ENCODE measurements at regions not wholly inside any gene's neighbourhood (a gene's known extent, or its start where the extent isn't known, plus 50 kb on each side); places are given as distances from the start of the nearest gene placed in this dataset.

DNA sequence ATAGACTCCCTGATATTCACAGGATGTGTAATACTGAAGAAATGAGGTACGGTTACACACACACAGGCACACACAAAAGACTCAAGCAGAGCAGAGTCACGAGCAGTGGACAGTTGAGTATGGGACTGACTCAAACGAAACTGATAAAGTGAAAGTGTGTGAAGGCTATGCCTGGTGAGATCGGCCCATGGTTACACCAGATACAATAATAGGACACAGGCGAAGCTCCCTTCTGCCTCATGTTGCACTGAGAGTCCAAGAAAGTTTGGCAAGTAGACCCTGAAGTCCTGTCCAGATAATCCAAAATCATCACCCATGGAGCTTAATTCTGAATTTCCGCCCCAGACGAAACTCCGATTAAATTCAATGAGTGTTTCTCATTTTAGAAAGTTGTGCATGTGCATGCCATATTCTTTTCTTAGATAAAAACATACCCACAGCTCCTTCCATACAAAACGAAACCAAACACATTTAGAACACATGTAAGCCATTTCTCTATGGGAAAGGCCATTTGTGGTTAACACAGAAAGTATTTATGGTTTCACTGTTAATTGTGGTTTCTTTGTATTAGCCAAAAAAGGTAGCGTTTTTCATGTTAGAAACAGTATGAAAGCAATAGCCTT, 567.6 kb downstream of the PLCL1 start:
- no peak overlapping the region for H3K4me3 ChIP-seq
- ATAC-seq, result no peak

DNA sequence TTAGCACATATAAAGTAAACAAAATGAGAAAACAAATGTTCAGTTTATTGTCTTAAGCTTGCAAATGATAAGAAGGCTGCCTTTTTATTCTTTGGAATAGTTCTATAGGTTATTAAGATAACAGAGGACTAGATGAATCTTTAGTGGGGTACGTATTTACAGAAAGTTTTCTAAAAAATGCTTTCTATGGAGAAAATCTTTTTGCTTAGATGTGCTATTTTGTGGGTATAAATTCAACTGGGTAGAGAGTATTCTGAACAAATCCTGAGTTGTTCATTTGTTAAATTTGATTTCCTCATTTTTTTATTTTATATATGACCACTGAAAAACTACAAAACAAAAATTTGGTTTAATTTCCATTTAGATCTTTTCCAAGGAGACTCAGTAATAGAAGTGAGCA, 566.9 kb downstream of the PLCL1 start:
- Histone ChIP-seq H3K27ac (no peak overlapping the region), H3K4me3 (no peak overlapping the region), H3K36me3 (no peaks in the 10 kb centered on the region), H3K9me3 (no peaks in the 10 kb centered on the region), H3K4me1 (no peaks in the 10 kb centered on the region), H3K27me3 (no peaks in the 10 kb centered on the region)
- intact Hi-C loops (cut with DNase I), result no loop called here
- ATAC-seq (no peak), DNase-seq (no peak)
- TF ChIP-seq, protein P1, sequence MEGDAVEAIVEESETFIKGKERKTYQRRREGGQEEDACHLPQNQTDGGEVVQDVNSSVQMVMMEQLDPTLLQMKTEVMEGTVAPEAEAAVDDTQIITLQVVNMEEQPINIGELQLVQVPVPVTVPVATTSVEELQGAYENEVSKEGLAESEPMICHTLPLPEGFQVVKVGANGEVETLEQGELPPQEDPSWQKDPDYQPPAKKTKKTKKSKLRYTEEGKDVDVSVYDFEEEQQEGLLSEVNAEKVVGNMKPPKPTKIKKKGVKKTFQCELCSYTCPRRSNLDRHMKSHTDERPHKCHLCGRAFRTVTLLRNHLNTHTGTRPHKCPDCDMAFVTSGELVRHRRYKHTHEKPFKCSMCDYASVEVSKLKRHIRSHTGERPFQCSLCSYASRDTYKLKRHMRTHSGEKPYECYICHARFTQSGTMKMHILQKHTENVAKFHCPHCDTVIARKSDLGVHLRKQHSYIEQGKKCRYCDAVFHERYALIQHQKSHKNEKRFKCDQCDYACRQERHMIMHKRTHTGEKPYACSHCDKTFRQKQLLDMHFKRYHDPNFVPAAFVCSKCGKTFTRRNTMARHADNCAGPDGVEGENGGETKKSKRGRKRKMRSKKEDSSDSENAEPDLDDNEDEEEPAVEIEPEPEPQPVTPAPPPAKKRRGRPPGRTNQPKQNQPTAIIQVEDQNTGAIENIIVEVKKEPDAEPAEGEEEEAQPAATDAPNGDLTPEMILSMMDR (IDR thresholded peaks at IDR 0.05), result no peak

More for the DNA sequence above, 567.6 kb downstream of the PLCL1 start:
- Histone ChIP-seq H3K27me3 (no peaks in the 10 kb centered on the region), H3K4me1 (no peaks in the 10 kb centered on the region), H3K36me3 (no peaks in the 10 kb centered on the region), H3K27ac (no peak overlapping the region), H3K9me3 (no peaks in the 10 kb centered on the region)
- intact Hi-C loops (cut with DNase I), result no loop called here
- DNase-seq, result no peak
- TF ChIP-seq, protein P1 (IDR thresholded peaks at IDR 0.05), result no peak

DNA sequence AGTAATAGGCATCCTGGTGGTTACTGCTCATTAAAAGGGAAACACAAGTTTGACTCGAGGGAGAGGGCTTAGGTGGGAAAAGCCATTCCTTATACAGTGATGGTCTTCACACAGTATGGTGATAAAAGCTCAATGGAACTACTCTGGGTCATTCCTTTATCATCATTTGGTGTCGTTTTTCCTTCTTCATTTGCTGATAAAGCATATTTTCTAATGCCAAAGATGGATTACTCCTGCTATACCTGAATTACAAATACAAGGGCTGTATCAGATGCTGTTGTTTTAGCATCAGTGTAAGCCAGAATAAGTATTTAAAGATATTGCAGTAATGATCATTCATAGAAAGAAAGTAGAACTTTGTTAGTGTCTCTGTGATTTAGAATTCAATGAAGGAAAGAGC, 563.7 kb downstream of the PLCL1 start:
- ATAC-seq, result no peak

DNA sequence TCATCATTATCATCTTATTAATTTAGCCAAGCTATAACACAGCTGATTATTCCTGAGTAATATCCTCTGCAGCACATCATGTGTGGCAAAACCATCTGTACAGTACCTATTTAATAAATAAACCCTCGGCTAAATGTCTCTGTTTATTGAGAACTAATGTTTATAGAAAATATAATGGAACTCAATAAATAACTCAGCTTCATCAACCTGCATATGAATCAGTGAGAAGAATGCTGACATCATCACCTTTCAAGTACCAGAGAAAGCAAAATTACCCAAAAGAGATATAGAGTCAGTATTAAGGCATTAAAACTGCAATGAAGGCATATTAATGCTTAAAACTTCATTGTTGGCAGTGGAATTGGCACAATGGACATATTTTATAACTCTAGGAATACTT, 558.3 kb downstream of the PLCL1 start:
- TF ChIP-seq, protein P1 (IDR thresholded peaks at IDR 0.05), result no peak
- H3K4me1 ChIP-seq, result no peaks in the 10 kb centered on the region
- no peak overlapping the region for H3K27ac ChIP-seq
- H3K27me3 ChIP-seq, result no peaks in the 10 kb centered on the region
- ATAC-seq (no peak), DNase-seq (no peak)
- no peak overlapping the region for H3K4me3 ChIP-seq
- H3K9me3 ChIP-seq, result no peaks in the 10 kb centered on the region
- no peaks in the 10 kb centered on the region for H3K36me3 ChIP-seq
- intact Hi-C loops (cut with DNase I), result no loop called here

More for the DNA sequence above, 563.7 kb downstream of the PLCL1 start:
- Histone ChIP-seq H3K4me3 (no peak overlapping the region), H3K27me3 (no peaks in the 10 kb centered on the region), H3K36me3 (no peaks in the 10 kb centered on the region), H3K27ac (no peak overlapping the region), H3K4me1 (no peaks in the 10 kb centered on the region), H3K9me3 (no peaks in the 10 kb centered on the region)
- TF ChIP-seq, protein P1 (IDR thresholded peaks at IDR 0.05), result no peak
- no peak for DNase-seq
- intact Hi-C loops (cut with DNase I), result no loop called here

DNA sequence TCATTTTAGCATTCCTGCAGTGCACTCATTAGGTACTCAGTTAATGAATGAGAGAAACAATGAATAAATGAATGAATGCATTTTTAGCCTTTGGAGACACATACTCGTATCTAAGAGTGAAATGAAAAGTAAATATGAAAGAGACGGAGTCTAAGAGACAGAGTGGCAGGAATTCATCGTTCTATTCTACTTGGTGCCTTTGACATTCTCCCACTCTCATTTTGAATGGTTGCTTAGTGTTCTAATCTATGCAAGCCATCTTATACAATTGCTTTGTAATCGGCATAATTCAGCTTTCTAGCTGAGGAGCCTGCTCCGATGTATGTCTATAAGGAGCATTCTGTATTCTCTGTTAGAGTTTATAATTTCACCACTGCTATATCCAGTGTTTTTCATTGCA, 554.9 kb downstream of the PLCL1 start:
- TF ChIP-seq, protein P1 (IDR thresholded peaks at IDR 0.05), result no peak
- DNase-seq, result no peak

More for the DNA sequence above, 554.9 kb downstream of the PLCL1 start:
- H3K36me3 ChIP-seq, result no peaks in the 10 kb centered on the region
- no peaks in the 10 kb centered on the region for H3K27me3 ChIP-seq
- H3K4me3 ChIP-seq, result no peak overlapping the region
- H3K27ac ChIP-seq, result no peak overlapping the region
- ATAC-seq, result no peak
- H3K4me1 ChIP-seq, result no peaks in the 10 kb centered on the region
- no peaks in the 10 kb centered on the region for H3K9me3 ChIP-seq
- intact Hi-C loops (cut with DNase I), result no loop called here
